ENCODE measurements at regions not wholly inside any gene's neighbourhood (a gene's known extent, or its start where the extent isn't known, plus 50 kb on each side); places are given as distances from the start of the nearest gene placed in this dataset.
A peak's percentile ranks its signal among the peaks of the same experiment; 100 is the strongest.
"Not testable (repeated sequence)": the region's sequence is repeated elsewhere in the genome, so short reads cannot be mapped to it uniquely, and the experiment has no call there.

DNA sequence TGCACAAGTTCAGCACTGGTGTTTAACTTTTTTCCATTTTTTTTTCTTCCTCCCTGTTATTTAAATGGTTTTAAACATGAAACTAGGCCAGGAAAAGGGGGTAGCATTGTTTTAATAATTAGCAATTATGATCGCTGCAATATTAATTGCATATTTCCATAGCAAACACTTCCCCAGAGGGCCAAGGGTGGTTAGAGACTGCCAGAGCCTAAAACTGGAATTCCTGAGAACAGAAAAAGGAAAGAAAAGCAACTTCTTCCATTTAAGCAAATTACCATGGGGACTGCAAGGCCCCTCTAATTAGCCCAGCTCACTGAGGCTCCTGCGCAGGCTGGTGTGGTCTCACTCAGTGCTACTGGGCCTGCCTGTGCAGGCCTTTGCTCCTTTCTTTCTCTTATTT, 201.5 kb downstream of the SMAD2 start:
- peak; percentile 25 for DNase-seq (ENCODE audit: low spot score)

DNA sequence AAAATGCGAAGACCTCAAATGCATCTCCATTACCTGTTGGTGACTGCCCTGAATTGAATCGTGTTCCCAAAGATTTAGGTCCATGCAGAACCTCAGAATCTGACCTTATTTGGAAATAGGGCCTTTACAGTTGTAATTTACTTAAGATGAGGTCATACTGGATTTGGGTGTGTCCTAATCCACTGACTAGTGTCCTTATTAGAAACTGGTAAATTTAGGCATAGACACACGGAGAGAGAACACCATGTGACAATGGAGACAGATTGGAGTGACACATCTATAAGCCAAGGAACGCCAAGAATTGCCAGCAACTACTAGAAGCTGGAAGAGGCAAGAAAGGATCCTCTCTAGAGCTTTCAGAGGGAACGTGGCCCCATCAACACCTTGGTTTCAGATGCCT, 203.1 kb downstream of the SMAD2 start:
- DNase-seq (ENCODE audit: low spot score) = no peak

DNA sequence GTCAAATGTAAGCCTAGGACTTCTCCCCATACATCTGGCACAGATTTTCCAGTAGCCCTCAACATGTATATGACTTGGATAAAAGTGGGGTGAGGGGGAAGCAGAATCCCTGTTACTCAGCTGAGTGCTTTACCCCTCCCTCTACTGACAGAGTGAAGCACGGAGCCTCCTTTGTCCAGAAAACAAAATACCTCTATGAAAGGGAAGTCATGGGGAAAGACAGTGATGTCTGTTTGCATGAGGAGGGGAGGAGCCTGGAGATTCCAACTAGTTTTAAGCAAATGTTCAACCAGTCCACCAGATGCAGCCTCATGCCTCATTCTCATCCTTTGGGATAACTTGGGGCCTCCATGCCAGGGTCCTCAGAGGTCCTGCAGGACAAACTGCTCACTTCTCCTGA, 203.9 kb downstream of the SMAD2 start:
- DNase-seq (ENCODE audit: low spot score) = no peak

DNA sequence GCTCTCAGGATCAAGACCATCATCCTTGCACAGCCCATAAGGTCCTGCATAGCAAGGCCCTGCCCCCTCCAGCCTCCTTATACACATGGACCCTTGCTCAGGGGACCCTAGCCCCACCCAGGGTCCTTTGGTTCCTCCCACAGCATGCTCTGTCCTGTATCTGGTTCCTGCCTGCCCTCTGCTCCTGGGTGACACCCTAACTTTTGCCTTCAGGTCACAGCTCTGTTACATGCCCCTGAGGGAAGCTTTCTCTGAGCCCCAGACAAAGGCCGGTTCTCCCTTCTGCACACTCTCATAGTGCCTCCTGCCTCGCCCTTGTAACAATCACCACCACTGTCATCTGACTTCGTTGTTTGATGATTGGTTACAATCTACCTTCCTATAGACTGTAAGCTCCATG, 204.8 kb downstream of the SMAD2 start:
- no peak for DNase-seq (ENCODE audit: low spot score)

DNA sequence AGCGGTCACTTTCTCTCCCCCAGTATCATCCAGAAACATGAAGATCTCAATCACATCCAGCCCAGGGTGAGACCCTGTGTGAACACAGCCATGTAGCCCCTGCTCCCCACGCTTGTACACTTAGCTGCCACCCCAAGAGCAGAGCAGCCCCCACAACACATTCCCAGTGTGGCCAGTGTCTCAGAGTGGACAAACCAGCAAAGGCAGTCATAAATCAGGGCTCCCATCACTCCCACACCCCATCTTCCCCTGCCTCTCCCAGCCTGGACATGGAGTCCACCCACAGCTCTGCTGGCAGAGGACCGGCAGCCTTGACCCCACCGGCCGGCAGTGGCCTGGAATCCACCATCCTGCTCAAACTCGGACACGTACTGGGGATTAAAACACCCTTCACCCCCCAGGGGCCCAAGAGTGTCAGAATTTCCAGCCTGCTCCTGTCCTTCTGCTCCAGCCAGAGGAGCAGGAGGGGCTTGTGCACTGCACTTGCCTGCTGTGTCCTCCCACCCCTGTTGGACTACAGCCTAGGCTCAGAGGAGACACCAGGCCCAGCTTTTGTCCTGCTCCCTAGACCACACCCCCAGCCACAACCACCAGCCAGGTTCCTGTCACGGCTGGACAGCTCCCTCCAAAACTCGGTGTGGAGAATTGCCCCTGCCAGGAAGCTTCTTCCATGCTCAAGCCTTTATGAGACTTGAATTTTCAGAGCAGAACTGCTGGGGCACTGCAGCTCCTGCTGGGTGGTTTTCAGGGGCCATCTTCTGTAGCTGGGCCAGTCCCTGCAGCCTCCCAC, 206.1 kb downstream of the SMAD2 start:
- DNase-seq (ENCODE audit: low spot score) = no peak

DNA sequence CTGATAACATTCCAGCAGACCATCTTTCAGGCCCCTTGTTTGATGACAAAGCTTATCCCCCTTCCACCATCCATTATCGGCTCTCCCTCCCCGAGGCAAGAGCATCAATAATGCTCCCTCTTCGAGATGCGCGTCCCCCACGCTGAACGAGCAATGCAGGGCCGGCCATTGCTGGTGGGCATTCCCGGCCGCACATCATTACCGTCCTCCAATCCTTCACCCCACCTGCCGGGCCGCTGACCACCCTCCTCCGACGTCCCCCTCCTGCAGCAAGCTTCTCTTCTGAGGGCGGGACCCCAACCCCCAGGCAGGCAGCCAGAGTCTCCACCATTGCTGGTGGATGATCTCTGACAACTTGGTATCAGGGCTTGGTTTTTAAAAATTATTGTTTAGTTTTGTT, 208.6 kb downstream of the SMAD2 start:
- no peak for DNase-seq (ENCODE audit: low spot score)

DNA sequence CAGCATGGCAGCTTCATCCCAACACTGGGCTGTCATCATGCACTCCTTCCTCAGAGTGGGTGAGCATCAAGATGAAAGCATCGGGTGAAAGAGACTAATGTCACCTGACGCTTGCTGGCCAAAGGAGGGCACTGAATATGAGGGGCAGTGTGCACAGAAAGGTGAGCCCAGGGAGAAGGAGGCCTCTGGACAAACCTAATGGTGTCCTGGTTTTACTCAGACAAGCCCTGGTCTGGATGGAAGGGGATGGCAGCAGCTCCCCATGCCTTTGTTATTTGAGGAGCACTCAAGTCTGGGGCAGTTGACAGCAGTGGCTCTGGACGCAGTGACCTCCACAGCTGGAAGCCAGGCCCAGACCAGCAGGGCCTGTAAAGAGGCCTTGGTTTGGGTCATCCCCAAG, 209.7 kb downstream of the SMAD2 start:
- no peak for DNase-seq (ENCODE audit: low spot score)

DNA sequence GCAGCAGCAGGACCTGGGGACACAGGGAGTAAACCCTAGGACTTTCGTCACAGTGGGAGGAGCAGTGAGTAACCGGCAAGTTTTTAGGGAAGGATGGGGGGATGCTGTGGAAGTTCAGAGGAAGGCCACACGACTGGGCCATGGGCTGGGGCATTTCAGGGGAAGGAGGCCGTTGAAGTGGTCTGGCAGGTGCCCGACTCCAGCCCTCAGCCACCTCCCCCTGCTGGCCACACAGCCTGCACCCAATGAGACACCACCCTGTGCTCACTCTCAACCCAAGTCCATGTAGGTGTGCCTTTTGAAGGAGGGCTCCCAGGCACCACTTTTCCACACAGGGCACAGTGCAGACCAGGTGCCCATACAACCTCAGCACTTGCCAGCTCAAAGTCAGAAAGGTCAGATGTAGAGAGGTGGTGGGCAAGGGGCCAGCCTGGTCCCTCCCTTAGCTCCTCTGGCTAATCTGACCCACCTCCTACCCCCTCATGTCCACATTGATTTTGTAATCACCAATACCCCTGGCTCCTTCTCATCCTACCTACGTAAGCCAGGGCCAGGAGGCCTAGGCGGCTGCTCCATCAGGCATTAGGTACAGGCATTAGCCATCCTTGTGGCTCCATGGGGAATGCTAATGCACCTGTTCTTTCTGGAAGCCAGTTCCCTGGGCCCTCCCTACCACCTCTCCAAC, 211.2 kb downstream of the SMAD2 start:
- no peak for DNase-seq (ENCODE audit: low spot score)

DNA sequence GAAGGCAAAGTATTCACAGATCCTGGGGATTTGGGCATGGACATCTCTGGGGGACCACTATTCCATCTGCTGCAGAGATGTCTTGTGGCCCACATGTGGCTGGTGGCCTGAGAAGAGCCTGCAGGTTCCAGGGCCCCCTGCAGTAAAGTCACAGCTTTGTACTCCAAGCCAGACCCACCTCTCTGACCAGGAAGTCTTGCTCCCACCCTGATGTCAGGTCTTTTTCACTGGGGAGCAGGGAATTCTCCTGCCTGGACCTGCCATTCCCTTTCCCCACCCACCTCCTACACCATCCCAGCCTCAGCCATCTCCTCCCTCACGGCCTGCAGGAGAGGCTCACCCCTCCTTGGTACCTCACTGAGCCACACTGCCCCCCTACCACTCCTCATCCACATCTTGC, 211.8 kb downstream of the SMAD2 start:
- DNase-seq (ENCODE audit: low spot score) = no peak

DNA sequence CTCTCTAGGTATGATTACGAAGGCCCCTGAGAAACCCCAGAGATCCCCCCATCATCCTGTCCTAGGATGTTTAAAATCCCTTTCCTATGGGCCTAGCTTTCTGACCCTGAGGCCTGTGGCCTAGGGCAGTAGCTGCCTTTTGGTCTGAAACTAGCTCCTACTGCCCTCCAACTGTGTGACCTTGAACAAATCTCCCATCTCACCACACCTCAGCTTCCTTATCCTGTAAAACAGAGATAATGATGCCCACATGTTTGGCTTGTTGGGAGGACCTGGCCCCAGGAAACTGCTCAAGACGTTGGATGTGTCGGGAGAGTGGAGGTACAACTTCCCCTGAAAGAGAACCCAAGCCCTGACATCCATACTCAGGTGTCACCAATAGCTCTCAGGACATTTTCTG, 213.2 kb downstream of the SMAD2 start:
- no peak for DNase-seq (ENCODE audit: low spot score)

DNA sequence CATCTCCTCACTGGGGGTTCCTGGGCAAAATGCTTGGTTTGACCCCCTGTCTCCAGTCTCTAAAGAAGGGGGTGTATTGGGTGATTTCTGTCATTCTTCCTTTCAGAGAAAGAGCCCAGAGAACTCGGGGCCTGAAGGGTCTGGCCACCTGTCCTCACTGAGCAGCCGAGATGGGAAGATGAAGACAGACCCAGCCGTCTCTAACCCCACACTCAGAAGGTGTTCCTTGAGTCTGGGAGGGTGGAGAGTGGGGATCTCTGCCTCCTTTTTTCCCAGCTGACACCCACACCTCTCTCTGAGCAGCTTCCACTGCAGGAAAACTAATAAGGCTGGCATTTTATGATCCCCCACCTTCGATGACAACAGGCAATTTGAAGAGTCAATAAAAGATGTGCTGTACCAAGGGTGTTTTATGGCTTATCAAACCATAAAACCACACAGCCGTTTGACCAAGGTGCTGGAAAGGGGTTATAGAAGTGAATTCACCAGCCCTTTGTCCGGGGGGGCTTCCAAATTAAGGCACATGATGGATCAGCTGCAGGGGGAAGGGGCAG, 213.8 kb downstream of the SMAD2 start:
- DNase-seq (ENCODE audit: low spot score) = no peak

DNA sequence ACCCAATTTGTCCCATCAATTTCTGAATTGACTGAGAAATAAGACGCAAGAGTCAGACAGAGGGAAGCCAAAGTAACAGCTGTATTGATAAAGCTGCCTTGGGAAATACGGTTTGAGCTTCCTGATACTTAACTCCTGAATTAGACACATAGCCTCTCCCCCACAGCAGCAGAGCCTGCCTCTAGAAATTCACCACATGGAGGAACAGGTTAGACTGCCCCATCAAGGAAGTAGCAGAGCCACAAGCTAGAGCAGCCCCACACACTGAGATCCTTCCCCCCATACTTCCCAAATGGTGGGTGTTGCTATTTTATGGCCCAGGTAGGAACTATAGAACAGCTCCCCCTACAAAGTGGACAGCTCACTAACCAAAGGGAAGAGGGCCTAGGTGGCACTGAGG, 220.0 kb downstream of the SMAD2 start:
- no peak for DNase-seq (ENCODE audit: low spot score)

DNA sequence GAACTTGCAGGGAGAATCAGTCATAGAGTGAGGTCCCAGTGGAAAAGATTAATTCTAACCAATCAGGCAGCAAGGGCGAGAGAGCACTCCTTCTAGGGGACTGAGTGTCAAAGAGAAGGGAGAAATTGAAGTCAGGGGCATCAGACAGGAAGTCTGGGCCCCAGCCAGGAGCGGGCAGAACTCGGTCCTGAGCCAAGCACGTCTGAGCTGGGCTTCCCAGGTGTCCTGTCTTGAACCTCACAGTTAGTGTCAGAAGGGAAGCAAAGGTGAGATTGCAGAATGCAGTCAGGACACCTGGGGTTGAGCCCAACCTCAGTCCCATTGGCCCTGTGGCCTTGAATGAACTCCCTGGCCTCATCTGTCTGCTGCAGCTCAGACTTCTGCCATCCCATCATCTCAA, 220.9 kb downstream of the SMAD2 start:
- no peak for DNase-seq (ENCODE audit: low spot score)

DNA sequence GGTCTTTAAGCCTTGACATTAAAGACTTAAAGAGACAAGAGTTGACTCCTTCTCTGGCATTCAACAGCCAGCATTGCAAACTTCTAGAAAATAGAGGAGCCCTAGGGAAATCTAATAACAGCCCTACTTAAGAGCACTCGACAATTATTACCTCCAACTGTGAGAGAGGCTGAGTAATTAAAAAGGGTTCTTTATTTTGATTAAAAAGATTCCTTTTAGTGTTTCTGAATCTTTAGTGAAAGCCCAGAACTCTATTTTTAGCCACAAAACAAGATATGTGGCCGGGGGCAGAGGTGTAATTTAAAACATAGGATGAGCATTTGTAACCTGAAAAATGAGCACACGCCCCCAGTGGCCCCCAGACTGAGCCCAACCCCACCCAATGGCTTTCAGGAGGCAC, 222.3 kb downstream of the SMAD2 start:
- DNase-seq (ENCODE audit: low spot score) = no peak

DNA sequence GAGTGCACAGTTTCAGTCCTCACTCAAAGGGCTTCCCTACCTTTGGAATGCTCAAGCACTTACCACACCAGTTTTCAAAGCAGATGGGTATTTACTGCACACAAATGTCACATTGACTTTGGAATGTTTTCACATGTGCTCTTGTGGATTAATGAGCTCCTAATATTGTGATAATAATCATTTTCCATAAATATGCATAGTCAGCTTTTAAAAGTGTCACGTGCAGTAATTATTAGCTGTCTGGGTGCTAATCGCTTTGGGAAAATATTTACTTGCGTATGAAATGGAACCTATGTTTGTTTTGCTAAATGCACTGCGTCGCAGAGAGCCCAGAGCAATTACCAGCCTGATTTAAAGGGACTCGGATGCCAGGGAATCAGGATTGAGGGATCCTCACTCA, 229.3 kb downstream of the SMAD2 start:
- no peak for DNase-seq (ENCODE audit: low spot score)

DNA sequence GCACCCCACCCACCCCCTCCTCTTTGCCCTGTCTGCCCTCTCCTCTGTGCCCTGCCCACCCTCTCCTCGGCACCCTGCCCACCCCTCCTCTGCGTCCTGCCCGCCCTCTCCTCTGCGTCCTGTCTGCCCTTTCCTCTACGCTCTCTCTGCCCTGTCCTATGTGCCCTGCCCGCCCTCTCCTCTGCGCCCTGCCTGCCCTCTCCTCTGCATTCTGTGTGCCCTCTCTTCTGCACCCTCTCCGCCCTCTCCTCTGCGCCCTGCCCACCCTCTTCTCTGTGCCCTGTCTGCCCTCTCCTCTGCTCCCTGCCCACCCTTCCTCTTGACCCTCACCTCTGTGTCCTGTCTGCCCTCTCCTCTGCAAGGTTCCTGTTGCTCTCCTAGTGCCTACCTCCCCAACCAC, 233.6 kb downstream of the SMAD2 start:
- DNase-seq (ENCODE audit: low spot score) = no peak

DNA sequence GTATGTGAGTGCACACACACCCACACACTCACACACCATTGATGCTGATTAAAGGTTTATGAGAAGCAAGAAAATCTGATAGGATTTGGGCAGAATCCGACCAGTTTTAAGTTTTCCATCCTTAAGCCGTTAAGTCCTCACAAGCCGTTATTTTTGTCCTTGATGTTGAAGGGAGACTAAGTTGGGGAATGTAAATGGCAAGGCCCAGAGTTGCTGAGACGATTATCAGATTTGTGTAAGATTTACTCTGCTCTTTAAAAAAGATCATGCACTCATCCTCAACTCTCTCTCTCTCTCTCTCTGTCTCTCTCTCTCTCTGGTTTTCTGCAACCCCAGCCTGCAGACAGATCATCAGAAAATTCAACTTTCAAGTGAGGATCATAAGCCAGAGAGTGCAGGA, 238.8 kb downstream of the SMAD2 start:
- DNase-seq (ENCODE audit: low spot score) = no peak

DNA sequence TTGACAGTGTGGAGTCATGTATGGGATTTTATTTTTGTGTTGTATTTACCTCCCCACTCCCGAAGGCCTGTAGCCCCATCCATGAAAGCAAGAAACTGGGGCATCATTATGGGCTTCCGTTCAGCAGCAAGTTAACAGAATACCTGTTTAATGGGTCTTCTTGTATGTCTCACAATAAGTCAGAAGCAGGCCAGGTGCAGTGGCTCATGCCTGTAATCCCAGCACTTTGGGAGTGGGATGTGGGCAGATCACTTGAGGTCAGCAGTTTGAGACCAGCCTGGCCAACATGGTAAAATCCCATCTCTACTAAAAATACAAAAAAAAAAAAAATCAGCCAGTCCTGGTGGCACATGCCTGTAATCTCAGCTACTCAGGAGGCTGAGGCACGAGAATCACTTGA, 239.7 kb downstream of the SMAD2 start:
- DNase-seq (ENCODE audit: low spot score) = not testable (repeated sequence)

DNA sequence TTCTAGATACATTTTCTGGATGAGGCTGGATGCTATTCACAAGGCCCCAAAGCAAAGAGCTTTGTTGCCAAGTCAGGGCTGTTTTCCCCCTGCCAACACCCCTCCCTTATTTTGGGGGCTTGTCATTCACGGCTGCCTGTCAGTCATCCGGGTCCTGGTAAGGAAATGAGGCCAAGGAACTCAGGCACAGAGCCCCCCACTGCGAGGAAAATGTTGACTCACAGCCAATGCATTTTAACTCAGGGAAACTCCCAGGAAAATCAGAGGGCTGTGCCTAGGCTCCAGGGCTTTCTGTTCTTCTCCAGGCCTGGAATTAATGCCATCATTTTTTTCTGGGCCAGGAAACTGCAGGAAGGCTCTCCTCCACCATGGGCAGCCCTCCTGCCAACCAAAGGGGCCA, 241.1 kb downstream of the SMAD2 start:
- DNase-seq (ENCODE audit: low spot score) = no peak

DNA sequence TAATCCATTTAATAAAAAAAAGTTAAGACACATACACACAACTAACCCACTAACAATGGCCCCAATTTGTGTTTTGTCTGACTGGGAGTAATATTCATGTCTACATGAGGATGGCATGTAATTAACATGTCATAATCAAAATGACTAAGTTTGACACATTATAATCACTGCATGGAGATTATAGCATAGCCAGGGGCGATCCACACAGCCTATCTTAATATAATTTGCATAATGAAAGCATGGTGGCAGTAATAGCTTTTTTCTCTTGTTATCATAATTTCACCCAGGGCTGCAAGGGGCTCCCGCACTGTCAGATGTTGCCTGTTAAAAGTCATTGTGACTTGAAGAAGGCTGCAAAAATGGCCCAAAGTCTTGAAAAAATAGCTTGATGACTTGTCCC, 243.7 kb downstream of the SMAD2 start:
- no peak for DNase-seq (ENCODE audit: low spot score)

DNA sequence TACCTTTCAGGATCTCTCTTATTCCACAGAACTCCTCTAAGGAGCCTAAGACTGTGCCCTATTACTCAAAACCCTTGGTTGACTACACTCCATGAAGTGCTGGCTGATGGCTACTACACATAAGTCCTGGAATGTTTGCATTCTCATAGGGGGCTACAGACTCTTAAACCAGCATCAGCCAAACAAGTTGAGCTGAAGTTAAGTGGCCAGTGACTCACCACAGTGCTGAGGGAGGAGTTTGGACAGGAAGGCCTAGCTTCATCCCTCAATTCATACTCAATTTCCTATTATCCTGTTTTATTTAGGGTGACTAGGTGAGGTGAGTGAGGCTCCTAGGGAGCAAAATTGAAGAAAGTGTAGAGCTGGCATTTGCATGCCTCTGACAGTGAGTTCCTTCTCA, 246.7 kb downstream of the SMAD2 start:
- no peak for DNase-seq (ENCODE audit: low spot score)

DNA sequence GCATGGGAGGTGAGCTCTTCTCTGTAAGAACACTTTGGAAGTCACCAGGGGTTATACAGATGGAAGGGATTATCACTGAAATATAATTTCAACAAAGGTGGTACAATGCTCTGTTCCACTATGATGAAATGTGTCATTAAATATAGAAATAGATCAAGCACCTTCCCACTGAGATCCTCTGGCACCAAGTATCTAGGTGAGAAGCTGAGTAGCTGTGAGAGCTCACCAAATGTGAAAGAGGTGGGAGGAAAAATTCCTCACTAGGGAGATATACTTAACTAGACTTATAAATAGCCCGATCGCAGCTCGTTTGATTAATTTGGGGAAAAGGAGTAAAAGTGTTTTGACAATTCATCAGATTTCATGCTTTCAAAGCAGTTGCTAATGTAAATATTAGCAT, 247.6 kb downstream of the SMAD2 start:
- DNase-seq (ENCODE audit: low spot score) = no peak

DNA sequence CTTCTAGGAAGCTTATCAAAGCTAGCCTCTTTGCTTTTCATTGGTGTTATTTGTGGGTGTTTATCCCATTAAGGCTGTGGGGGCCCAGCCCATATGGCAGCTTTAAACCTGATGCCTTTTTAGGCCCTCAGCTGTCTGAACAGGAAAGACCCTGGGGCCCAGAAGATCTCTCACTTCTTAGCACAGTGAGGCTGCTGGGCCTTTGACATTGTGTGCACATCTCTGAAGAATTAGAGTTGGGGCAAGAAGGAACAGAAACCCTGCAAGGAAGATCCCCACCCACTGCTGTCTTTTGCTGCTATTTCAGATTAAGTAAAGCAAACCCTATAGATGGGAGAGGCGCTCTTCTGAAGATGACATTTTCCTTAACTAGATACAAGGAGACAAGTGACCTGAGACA, 250.0 kb downstream of the SMAD2 start:
- no peak for DNase-seq (ENCODE audit: low spot score)

DNA sequence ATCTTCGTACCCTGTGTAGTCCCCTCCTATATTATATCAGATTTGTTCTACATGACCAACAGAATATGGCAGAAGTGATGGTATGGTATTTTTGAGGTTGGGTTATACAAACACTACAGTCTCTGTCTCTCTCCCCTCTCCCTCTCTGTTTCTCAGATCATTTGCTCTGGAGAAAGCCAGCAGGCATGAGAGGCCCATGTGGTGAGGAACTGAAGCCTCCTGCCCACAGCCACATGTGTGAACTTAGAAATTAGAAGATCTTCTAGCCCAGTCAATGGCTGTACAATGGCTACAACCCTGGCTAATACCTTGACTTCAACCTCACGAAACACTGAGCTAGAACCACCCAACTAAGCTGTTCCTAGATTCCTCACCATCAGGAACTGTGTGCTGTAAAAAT, 250.6 kb downstream of the SMAD2 start:
- no peak for DNase-seq (ENCODE audit: low spot score)
